IMR-90 (cell line): ENCODE measurements at regions not wholly inside any gene's neighbourhood (a gene's known extent, or its start where the extent isn't known, plus 50 kb on each side); places are given as distances from the start of the nearest gene placed in this dataset.

ENCODE experiments used
- ATAC-seq: fragments of 200-7000 bp; cut with Tn5 transposase; 2 replicates; pipeline ENCODE4 v1.9.1; 2020; ENCODE audit warnings: low read depth, mild to moderate bottlenecking, moderate library complexity
- BruUV-seq: library from RNA; stranded (reverse); fragments of 400-500 nt; replicated peaks from 2 replicates; lab custom pipeline; 2021; lab: Mats Ljungman, UMichigan
- CTCF ChIA-PET: fragments of 300-600 bp; formaldehyde crosslinking; extraction: SDS; loops from one replicate; lab custom pipeline; 2021; ENCODE audit warnings: antibody characterized with exemption; lab: Yijun Ruan, JAX
- POLR2A ChIA-PET: fragments of 300-600 bp; sonication (Branson Sonifier 250); formaldehyde crosslinking; loops from one replicate; lab custom pipeline; 2022; ENCODE audit warnings: antibody characterized with exemption; ENCODE audit not compliant: unreplicated experiment; lab: Charles Lee
- DNase-seq: peaks from one replicate; pipeline ENCODE4 v3.0.0; 2013
- H2AFZ ChIP-seq: replicated peaks from 2 replicates; pipeline ENCODE3; 2013; ENCODE audit warnings: low read length, mild to moderate bottlenecking; ENCODE audit not compliant: poor library complexity
- H2AK5ac ChIP-seq: 2 replicates; pipeline ENCODE4 v1.6.1; 2013; ENCODE audit warnings: low read depth, low read length, inconsistent platforms
- H2AK9ac ChIP-seq: replicated peaks from 2 replicates; pipeline ENCODE3; 2013; ENCODE audit warnings: mild to moderate bottlenecking, low read depth, low read length, moderate library complexity; ENCODE audit not compliant: poor library complexity
- H2BK120ac ChIP-seq: 2 replicates; pipeline ENCODE4 v1.6.1; 2013; ENCODE audit warnings: low read depth, low read length, inconsistent platforms
- H2BK15ac ChIP-seq: 3 replicates; pipeline ENCODE4 v1.6.1; 2013; ENCODE audit warnings: low read depth, low read length, inconsistent platforms
- H2BK20ac ChIP-seq: 2 replicates; pipeline ENCODE4 v1.6.1; 2013; ENCODE audit warnings: low read depth, mild to moderate bottlenecking, inconsistent platforms, low read length, moderate library complexity
- H2BK5ac ChIP-seq: 2 replicates; pipeline ENCODE4 v1.6.1; 2013; ENCODE audit warnings: mild to moderate bottlenecking, low read depth, low read length, inconsistent platforms; ENCODE audit not compliant: poor library complexity, severe bottlenecking
- H3K14ac ChIP-seq: replicated peaks from 2 replicates; pipeline ENCODE4 v1.6.1; 2013; ENCODE audit warnings: low read depth, low read length, inconsistent platforms
- H3K18ac ChIP-seq: 2 replicates; pipeline ENCODE4 v1.6.1; 2013; ENCODE audit warnings: low read depth, low read length, control low read depth
- H3K23ac ChIP-seq: 2 replicates; pipeline ENCODE4 v1.6.1; 2013; ENCODE audit warnings: low read depth, low read length, inconsistent platforms
- H3K27ac ChIP-seq: 2 replicates; pipeline ENCODE4 v1.5.1; 2013; ENCODE audit warnings: mild to moderate bottlenecking, control low read depth, low read length; ENCODE audit not compliant: insufficient read depth
- H3K27me3 ChIP-seq: 2 replicates; pipeline ENCODE4 v1.6.1; 2013; ENCODE audit warnings: low read length; ENCODE audit not compliant: control insufficient read depth, insufficient read depth
- H3K36me3 ChIP-seq: 2 replicates; pipeline ENCODE4 v1.6.1; 2013; ENCODE audit warnings: low read length, mixed read lengths; ENCODE audit not compliant: control insufficient read depth, insufficient read depth
- H3K4ac ChIP-seq: 2 replicates; pipeline ENCODE4 v1.6.1; 2013; ENCODE audit warnings: low read depth, low read length, inconsistent platforms
- H3K4me1 ChIP-seq: 2 replicates; pipeline ENCODE4 v1.6.1; 2013; ENCODE audit warnings: low read length, mixed read lengths; ENCODE audit not compliant: control insufficient read depth, insufficient read depth
- H3K4me2 ChIP-seq: 2 replicates; pipeline ENCODE4 v1.6.1; 2013; ENCODE audit warnings: low read depth, mild to moderate bottlenecking, control low read depth, low read length, moderate library complexity
- H3K4me3 ChIP-seq: 2 replicates; pipeline ENCODE4 v1.5.1; 2013; ENCODE audit warnings: low read depth, mild to moderate bottlenecking, control low read depth, low read length, moderate library complexity; ENCODE audit not compliant: insufficient read depth
- H3K56ac ChIP-seq: 2 replicates; pipeline ENCODE4 v1.6.1; 2013; ENCODE audit warnings: low read length, inconsistent platforms; ENCODE audit not compliant: insufficient read depth; ENCODE audit errors: extremely low read depth
- H3K79me1 ChIP-seq, 2 experiments: 2 replicates each; pipeline ENCODE4 v1.6.1; 2013; ENCODE audit warnings: low read length in 2 of 2, inconsistent platforms in 1 of 2, low read depth in 1 of 2
- H3K9ac ChIP-seq: 2 replicates; pipeline ENCODE4 v1.6.1; 2013; ENCODE audit warnings: low read depth, low read length, control low read depth
- H3K9me1 ChIP-seq: 2 replicates; pipeline ENCODE4 v1.6.1; 2013; ENCODE audit warnings: low read length, inconsistent platforms; ENCODE audit not compliant: insufficient read depth
- H3K9me3 ChIP-seq: 2 replicates; pipeline ENCODE4 v1.6.1; 2013; ENCODE audit warnings: low read length; ENCODE audit not compliant: control insufficient read depth, insufficient read depth
- H4K20me1 ChIP-seq: 2 replicates; pipeline ENCODE4 v1.6.1; 2013; ENCODE audit warnings: low read length, inconsistent platforms; ENCODE audit not compliant: insufficient read depth
- H4K5ac ChIP-seq: 2 replicates; pipeline ENCODE4 v1.6.1; 2013; ENCODE audit warnings: mild to moderate bottlenecking, low read depth, low read length, control low read depth
- H4K8ac ChIP-seq, 2 experiments: 2 replicates each; pipeline ENCODE4 v1.6.1; 2013; ENCODE audit warnings: low read depth in 2 of 2, low read length in 2 of 2, control low read depth in 1 of 2, inconsistent platforms in 1 of 2
- H4K91ac ChIP-seq: 2 replicates; pipeline ENCODE4 v1.6.1; 2013; ENCODE audit warnings: low read depth, low read length, inconsistent platforms; ENCODE audit not compliant: insufficient read depth
- BHLHE40 ChIP-seq: fragments of 150-350 bp; IDR thresholded peaks from 2 replicates; pipeline ENCODE4 v1.6.1; 2016; ENCODE audit warnings: mild to moderate bottlenecking, low read depth, low read length
- CHD1 ChIP-seq: IDR thresholded peaks from 2 replicates; pipeline ENCODE4 v1.6.1; 2012; ENCODE audit warnings: low read depth, low read length, improper control_type of control experiment
- CTCF ChIP-seq: conservative IDR thresholded peaks from 2 replicates; pipeline ENCODE4 v1.5.1; 2012; ENCODE audit warnings: mild to moderate bottlenecking, low read depth, low read length, improper control_type of control experiment
- ELK1 ChIP-seq: fragments of 150-350 bp; IDR thresholded peaks from 2 replicates; pipeline ENCODE4 v1.6.1; 2016; ENCODE audit warnings: low read depth, mild to moderate bottlenecking, low read length, moderate library complexity, borderline replicate concordance
- MAFK ChIP-seq: IDR thresholded peaks from 2 replicates; pipeline ENCODE4 v1.6.1; 2012; ENCODE audit warnings: low read depth, low read length, improper control_type of control experiment
- MXI1 ChIP-seq: IDR thresholded peaks from 2 replicates; pipeline ENCODE4 v1.6.1; 2012; ENCODE audit warnings: low read depth, mild to moderate bottlenecking, low read length, moderate library complexity, borderline replicate concordance
- NFE2L2 ChIP-seq: fragments of 150-350 bp; IDR thresholded peaks from 2 replicates; pipeline ENCODE4 v1.6.1; 2016; ENCODE audit warnings: low read depth, mild to moderate bottlenecking, low read length
- RAD21 ChIP-seq: IDR thresholded peaks from 2 replicates; pipeline ENCODE4 v1.6.1; 2012; ENCODE audit warnings: low read length, improper control_type of control experiment
- RCOR1 ChIP-seq: IDR thresholded peaks from 2 replicates; pipeline ENCODE4 v1.6.1; 2012; ENCODE audit warnings: mild to moderate bottlenecking, low read length, improper control_type of control experiment; ENCODE audit not compliant: insufficient replicate concordance
- SMC3 ChIP-seq: fragments of 150-350 bp; IDR thresholded peaks from 2 replicates; pipeline ENCODE4 v1.6.1; 2016; ENCODE audit warnings: low read depth, mild to moderate bottlenecking, antibody characterized with exemption, low read length, moderate library complexity
- WGBS, 2 experiments: methylation state at CpG; one replicate each; pipeline versions ENCODE4 v1.1.5 to v1.1.7; 2013; ENCODE audit warnings: missing lambda C conversion rate in 2 of 2; ENCODE audit not compliant: insufficient read length in 1 of 2; ENCODE audit errors: extremely low coverage in 2 of 2; 5-methylcytosine and 5-hydroxymethylcytosine counted together
- dilution Hi-C: fragments of 300-500 bp; cut with HindIII; formaldehyde crosslinking; loops from one replicate; pipeline ENCODE4 v1.14.3; 2018; ENCODE audit warnings: low sequenced_read_pairs; ENCODE audit not compliant: unreplicated experiment
- in situ Hi-C: fragments of 300-500 bp; cut with MboI; formaldehyde crosslinking; loops from 3 replicates; pipeline ENCODE4 v1.14.3; 2019; ENCODE audit warnings: low sequenced_read_pairs, inconsistent platforms, mixed read lengths
- intact Hi-C: fragments of 100-400 bp; cut with micrococcal nuclease; formaldehyde crosslinking; loops from 2 replicates; pipeline ENCODE4 v1.10.0; 2022

- Histone ChIP-seq H2BK15ac (no peak overlapping the region), H2AFZ (no peak overlapping the region), H3K9me3 (no peaks in the 10 kb centered on the region; the same call in 1 of the 2 replicates), H2AK9ac (no peak overlapping the region), H2AK5ac (no peak overlapping the region), H3K4me2 (no peak overlapping the region), H2BK20ac (no peak overlapping the region), H3K79me1 (peaks cover 19 to 42% of the 10 kb centered on the region in 2 experiments), H2BK5ac (no peak overlapping the region), H2BK120ac (no peak overlapping the region), H4K5ac (no peak overlapping the region), H3K9me1 (peaks cover 12% of the 10 kb centered on the region), H3K4me3 (no peak overlapping the region), H4K91ac (no peak overlapping the region), H3K4ac (no peak overlapping the region), H3K56ac (no peak overlapping the region), H3K27ac (no peak overlapping the region), H3K14ac (no peak overlapping the region), H3K4me1 (peaks cover 2% of the 10 kb centered on the region; the same call in 1 of the 2 replicates), H3K27me3 (no peaks in the 10 kb centered on the region), H4K20me1 (no peaks in the 10 kb centered on the region), H3K9ac (no peak overlapping the region), H3K18ac (no peak overlapping the region), H3K23ac (no peak overlapping the region), H3K36me3 (peaks cover 6% of the 10 kb centered on the region), H4K8ac (no peak overlapping the region)
- CTCF ChIA-PET, result no interaction called here
- POLR2A ChIA-PET, result no interaction called here
- ATAC-seq, result no peak
- no TSS peak for BruUV-seq
- no peak for DNase-seq
- dilution Hi-C loops (no loop called here), in situ Hi-C loops (no loop called here), intact Hi-C loops (no loop called here)
- TF ChIP-seq NFE2L2 (no peak), CHD1 (no peak), SMC3 (no peak), CTCF (no peak), MAFK (no peak), ELK1 (no peak), RCOR1 (no peak), RAD21 (no peak), MXI1 (no peak), BHLHE40 (no peak)
- 100% methylated on average over 1 of the region's 4 CpGs; no CpG with 5 or more reads in 1 of the 2 experiments for WGBS, 2 experiments
Observed at GRCh38 chr2:174670446-174670845, 72.8 kb upstream of the WIPF1 start.
